ENCODE measurements at regions not wholly inside any gene's neighbourhood (a gene's known extent, or its start where the extent isn't known, plus 50 kb on each side); places are given as distances from the start of the nearest gene placed in this dataset.
A peak's percentile ranks its signal among the peaks of the same experiment; 100 is the strongest.

GRCh38 chr1:50358962-50359361, 64.3 kb downstream of the DMRTA2 start:
- H3K36me3 Mint-ChIP-seq: no peaks in the 10 kb centered on the region
- H3K27me3 Mint-ChIP-seq: peaks cover 29% of the 10 kb centered on the region
- H3K4me1 Mint-ChIP-seq: no peaks in the 10 kb centered on the region
- no peak overlapping the region for H3K4me3 Mint-ChIP-seq
- ATAC-seq (ENCODE audit: low read depth): no peak
- no peak overlapping the region for H3K27ac Mint-ChIP-seq
- POLR2A ChIA-PET: no interaction called here
- DNase-seq: no peak
- H3K9me3 Mint-ChIP-seq: no peaks in the 10 kb centered on the region

GRCh38 chr1:50357186-50357585, 66.1 kb downstream of the DMRTA2 start:
- POLR2A ChIA-PET: no interaction called here
- ATAC-seq (ENCODE audit: low read depth) (no peak), DNase-seq (no peak)
- Mint-ChIP-seq H3K27ac (no peak overlapping the region), H3K27me3 (peaks cover 19% of the 10 kb centered on the region), H3K4me1 (no peaks in the 10 kb centered on the region), H3K4me3 (no peak overlapping the region), H3K9me3 (no peaks in the 10 kb centered on the region), H3K36me3 (no peaks in the 10 kb centered on the region)

- ATAC-seq (ENCODE audit: low read depth): no peak
- H3K27ac Mint-ChIP-seq: no peak overlapping the region
- no peaks in the 10 kb centered on the region for H3K4me1 Mint-ChIP-seq
- DNase-seq: no peak
- H3K4me3 Mint-ChIP-seq: no peak overlapping the region
- no peaks in the 10 kb centered on the region for H3K9me3 Mint-ChIP-seq
- H3K36me3 Mint-ChIP-seq: no peaks in the 10 kb centered on the region
- POLR2A ChIA-PET: no interaction called here
- peaks cover 7% of the 10 kb centered on the region for H3K27me3 Mint-ChIP-seq
Measured at GRCh38 chr1:50354813-50355212, 68.4 kb downstream of the DMRTA2 start.

- no peak for ATAC-seq (ENCODE audit: low read depth)
- POLR2A ChIA-PET: no interaction called here
- Mint-ChIP-seq H3K9me3 (no peaks in the 10 kb centered on the region), H3K36me3 (no peaks in the 10 kb centered on the region), H3K4me1 (peaks cover 1% of the 10 kb centered on the region), H3K4me3 (no peak overlapping the region), H3K27ac (no peak overlapping the region), H3K27me3 (peaks cover 6% of the 10 kb centered on the region)
- no peak for DNase-seq
Measured at GRCh38 chr1:50352428-50352827, 70.8 kb downstream of the DMRTA2 start.

GRCh38 chr1:50350868-50351267, 72.4 kb downstream of the DMRTA2 start:
- POLR2A ChIA-PET: no interaction called here
- Mint-ChIP-seq H3K4me3 (no peak overlapping the region), H3K27ac (no peak overlapping the region), H3K4me1 (peaks cover 1% of the 10 kb centered on the region), H3K9me3 (no peaks in the 10 kb centered on the region), H3K27me3 (peaks cover 2% of the 10 kb centered on the region), H3K36me3 (no peaks in the 10 kb centered on the region)
- ATAC-seq (ENCODE audit: low read depth) (no peak), DNase-seq (no peak)

- no peaks in the 10 kb centered on the region for H3K36me3 Mint-ChIP-seq
- DNase-seq: no peak
- peaks cover 1% of the 10 kb centered on the region for H3K4me1 Mint-ChIP-seq
- H3K27ac Mint-ChIP-seq: no peak overlapping the region
- peaks cover 2% of the 10 kb centered on the region for H3K27me3 Mint-ChIP-seq
- no peak overlapping the region for H3K4me3 Mint-ChIP-seq
- ATAC-seq (ENCODE audit: low read depth): no peak
- POLR2A ChIA-PET: no interaction called here
- no peaks in the 10 kb centered on the region for H3K9me3 Mint-ChIP-seq
Measured at GRCh38 chr1:50350421-50350820, 72.8 kb downstream of the DMRTA2 start.

- ATAC-seq (ENCODE audit: low read depth): no peak
- H3K4me3 Mint-ChIP-seq: no peak overlapping the region
- no peaks in the 10 kb centered on the region for H3K9me3 Mint-ChIP-seq
- peaks cover 1% of the 10 kb centered on the region for H3K27me3 Mint-ChIP-seq
- no peak overlapping the region for H3K27ac Mint-ChIP-seq
- H3K4me1 Mint-ChIP-seq: peaks cover 1% of the 10 kb centered on the region
- H3K36me3 Mint-ChIP-seq: no peaks in the 10 kb centered on the region
- POLR2A ChIA-PET: no interaction called here
- no peak for DNase-seq
Measured at GRCh38 chr1:50349242-50349565, 74.0 kb downstream of the DMRTA2 start.

- H3K4me3 Mint-ChIP-seq: no peak overlapping the region
- peak; percentile 56 for ATAC-seq (ENCODE audit: low read depth)
- DNase-seq: no peak
- H3K27me3 Mint-ChIP-seq: peaks cover 2% of the 10 kb centered on the region
- H3K27ac Mint-ChIP-seq: no peak overlapping the region
- no peaks in the 10 kb centered on the region for H3K36me3 Mint-ChIP-seq
- POLR2A ChIA-PET: no interaction called here
- peaks cover 1% of the 10 kb centered on the region for H3K4me1 Mint-ChIP-seq
- no peaks in the 10 kb centered on the region for H3K9me3 Mint-ChIP-seq
Measured at GRCh38 chr1:50348449-50349241, 74.6 kb downstream of the DMRTA2 start.

- H3K9me3 Mint-ChIP-seq: no peaks in the 10 kb centered on the region
- H3K27ac Mint-ChIP-seq: no peak overlapping the region
- DNase-seq (no peak), ATAC-seq (ENCODE audit: low read depth) (no peak)
- peaks cover 5% of the 10 kb centered on the region for H3K27me3 Mint-ChIP-seq
- H3K36me3 Mint-ChIP-seq: no peaks in the 10 kb centered on the region
- POLR2A ChIA-PET: no interaction called here
- peaks cover 1% of the 10 kb centered on the region for H3K4me1 Mint-ChIP-seq
- no peak overlapping the region for H3K4me3 Mint-ChIP-seq
Measured at GRCh38 chr1:50347933-50348332, 75.3 kb downstream of the DMRTA2 start.

GRCh38 chr1:50346621-50347020, 76.6 kb downstream of the DMRTA2 start:
- no peak for ATAC-seq (ENCODE audit: low read depth)

GRCh38 chr1:50343323-50343722, 79.9 kb downstream of the DMRTA2 start:
- Mint-ChIP-seq H3K27ac (no peak overlapping the region), H3K4me1 (no peaks in the 10 kb centered on the region), H3K4me3 (no peak overlapping the region), H3K9me3 (no peaks in the 10 kb centered on the region), H3K27me3 (peaks cover 18% of the 10 kb centered on the region), H3K36me3 (no peaks in the 10 kb centered on the region)
- DNase-seq (no peak), ATAC-seq (ENCODE audit: low read depth) (no peak)
- POLR2A ChIA-PET: no interaction called here

More at GRCh38 chr1:50346621-50347020, 76.6 kb downstream of the DMRTA2 start:
- H3K27ac Mint-ChIP-seq: no peak overlapping the region
- POLR2A ChIA-PET: no interaction called here
- peaks cover 9% of the 10 kb centered on the region for H3K27me3 Mint-ChIP-seq
- H3K9me3 Mint-ChIP-seq: no peaks in the 10 kb centered on the region
- no peak overlapping the region for H3K4me3 Mint-ChIP-seq
- H3K4me1 Mint-ChIP-seq: peaks cover 1% of the 10 kb centered on the region
- DNase-seq: no peak
- H3K36me3 Mint-ChIP-seq: no peaks in the 10 kb centered on the region

- H3K27me3 Mint-ChIP-seq: peaks cover 21% of the 10 kb centered on the region
- no peaks in the 10 kb centered on the region for H3K36me3 Mint-ChIP-seq
- no peaks in the 10 kb centered on the region for H3K4me1 Mint-ChIP-seq
- POLR2A ChIA-PET: no interaction called here
- DNase-seq: no peak
- H3K4me3 Mint-ChIP-seq: no peak overlapping the region
- H3K9me3 Mint-ChIP-seq: no peaks in the 10 kb centered on the region
- no peak overlapping the region for H3K27ac Mint-ChIP-seq
- ATAC-seq (ENCODE audit: low read depth): no peak
Measured at GRCh38 chr1:50342525-50342924, 80.7 kb downstream of the DMRTA2 start.

GRCh38 chr1:50335036-50335435, 88.2 kb downstream of the DMRTA2 start:
- Mint-ChIP-seq H3K4me1 (no peaks in the 10 kb centered on the region), H3K27me3 (peaks cover 33% of the 10 kb centered on the region), H3K4me3 (no peak overlapping the region)

GRCh38 chr1:50333595-50333974, 89.7 kb downstream of the DMRTA2 start:
- Mint-ChIP-seq H3K36me3 (no peaks in the 10 kb centered on the region), H3K4me1 (no peaks in the 10 kb centered on the region), H3K9me3 (no peaks in the 10 kb centered on the region), H3K27me3 (peaks cover 30% of the 10 kb centered on the region), H3K4me3 (peak overlapping the region; percentile 38), H3K27ac (no peak overlapping the region)
- peak; percentile 73 for DNase-seq
- ATAC-seq (ENCODE audit: low read depth): peak; percentile 89
- POLR2A ChIA-PET: no interaction called here

More at GRCh38 chr1:50335036-50335435, 88.2 kb downstream of the DMRTA2 start:
- POLR2A ChIA-PET: no interaction called here
- no peak for ATAC-seq (ENCODE audit: low read depth)
- no peak for DNase-seq
- Mint-ChIP-seq H3K27ac (no peak overlapping the region), H3K36me3 (no peaks in the 10 kb centered on the region), H3K9me3 (no peaks in the 10 kb centered on the region)

Data from activated naive CD8-positive, alpha-beta T cell treated with anti-CD3 and anti-CD28 coated beads, Interleukin-2, amount 10 ng/mL, durations not matched to agents 7 days and 5 days (primary cell).